GM20000 (cell line): ENCODE measurements at regions not wholly inside any gene's neighbourhood (a gene's known extent, or its start where the extent isn't known, plus 50 kb on each side); places are given as distances from the start of the nearest gene placed in this dataset.
A peak's percentile ranks its signal among the peaks of the same experiment; 100 is the strongest.

Experiments used
- DNase-seq: peaks from one replicate; pipeline ENCODE4 v3.0.0; 2012; ENCODE audit warnings: low spot score
- CTCF ChIP-seq: IDR thresholded peaks from 2 replicates; pipeline ENCODE4 v1.5.1; 2012; ENCODE audit warnings: mild to moderate bottlenecking, control low read depth; ENCODE audit errors: extremely low read depth, missing control alignments

DNA sequence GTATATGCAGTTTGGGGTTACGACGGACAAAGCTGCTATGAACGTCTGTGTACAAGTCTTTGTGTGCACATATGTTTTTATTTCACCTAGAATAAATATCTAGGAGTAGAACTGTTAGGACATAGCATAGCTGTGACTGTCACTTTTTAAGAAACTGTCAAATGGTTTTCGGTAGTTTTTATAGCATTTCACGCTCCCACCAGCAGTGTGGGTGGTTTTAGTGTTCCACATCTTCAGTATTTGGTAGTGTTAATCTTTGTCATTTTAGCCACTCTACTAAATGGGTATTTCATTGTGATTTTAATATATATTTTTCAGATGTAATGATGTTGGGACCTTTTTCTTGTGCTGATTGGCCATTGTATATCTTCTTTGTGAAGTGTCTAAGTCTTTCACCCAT, 109.1 kb upstream of the BCAT1 start:
- no peak for DNase-seq
- no peak for TF ChIP-seq CTCF

GRCh38 chr12:25056486-25057130, 107.7 kb upstream of the BCAT1 start:
- TF ChIP-seq CTCF: no peak

DNA sequence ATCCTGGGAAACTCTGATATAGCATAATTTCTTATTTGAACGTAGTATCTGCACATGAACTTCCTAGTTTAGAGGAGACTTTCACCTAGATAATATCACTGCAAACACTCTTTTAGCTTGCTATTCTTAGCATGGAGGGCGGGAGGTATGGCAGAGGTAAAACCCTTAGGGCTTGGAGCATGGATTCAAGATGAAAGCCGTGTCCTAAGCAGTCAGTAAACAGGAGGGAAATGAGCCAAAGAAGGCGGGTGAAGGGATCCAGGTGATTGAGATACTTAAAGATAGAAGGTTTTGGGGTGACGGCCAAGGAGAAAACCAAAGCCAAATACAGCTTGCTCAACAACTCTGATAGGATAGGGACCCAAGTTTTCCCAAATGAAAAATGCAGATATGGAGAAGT, 107.1 kb upstream of the BCAT1 start:
- no peak for DNase-seq
- no peak for TF ChIP-seq CTCF

More at GRCh38 chr12:25056486-25057130, 107.7 kb upstream of the BCAT1 start:
- DNase-seq: no peak

- no peak for DNase-seq
These were observed 105.9 kb upstream of the BCAT1 start for GRCh38 chr12:25054783-25055144.

GRCh38 chr12:25054076-25054782, 105.3 kb upstream of the BCAT1 start:
- DNase-seq: no peak
- no peak for TF ChIP-seq CTCF

More at GRCh38 chr12:25054783-25055144, 105.9 kb upstream of the BCAT1 start:
- no peak for TF ChIP-seq CTCF

DNA sequence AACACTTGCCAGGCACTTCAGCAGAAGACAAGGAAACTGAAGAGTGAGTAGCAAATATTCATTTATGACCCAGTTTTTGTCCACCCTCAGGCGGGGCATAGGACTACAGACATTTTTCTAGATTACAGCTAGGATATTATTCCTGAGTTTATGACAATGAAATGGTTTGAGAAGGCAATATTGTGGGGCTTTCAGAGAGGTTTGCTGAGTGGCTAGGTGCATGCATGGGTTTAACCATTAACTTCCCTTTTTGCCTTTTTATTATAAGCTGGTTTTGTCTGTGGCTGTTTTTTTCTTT, 104.0 kb upstream of the BCAT1 start:
- TF ChIP-seq CTCF: no peak
- no peak for DNase-seq

GRCh38 chr12:25052196-25052913, 103.5 kb upstream of the BCAT1 start:
- DNase-seq: peak; percentile 53
- TF ChIP-seq CTCF: no peak
